Globus pallidus (tissue), 1 donor: ENCODE measurements at regions not wholly inside any gene's neighbourhood (a gene's known extent, or its start where the extent isn't known, plus 50 kb on each side); places are given as distances from the start of the nearest gene placed in this dataset.

Experiments
- DNase-seq: peaks from one replicate; pipeline ENCODE4 v3.0.0-alpha.2; 2015; ENCODE audit warnings: low spot score

DNA sequence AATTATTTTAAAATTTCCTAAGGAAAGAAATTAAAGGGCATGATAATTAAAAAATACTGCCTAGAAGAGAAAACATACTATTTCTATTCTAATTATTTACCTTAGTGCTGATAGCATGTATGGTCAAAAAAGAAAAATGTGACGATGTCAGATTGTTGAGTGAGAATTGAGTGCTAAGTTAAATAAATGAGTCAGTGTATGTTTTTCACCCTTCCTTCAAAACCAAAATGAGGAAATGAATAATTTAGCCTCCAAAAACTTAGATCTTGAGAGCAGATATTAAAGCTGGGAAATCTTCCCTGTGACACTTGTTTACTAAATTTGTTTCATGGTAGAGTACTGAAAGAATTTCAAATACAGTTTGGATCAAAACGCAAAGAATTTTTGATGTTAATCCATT, 58.6 kb upstream of the NYAP2 start:
- no peak for DNase-seq

DNA sequence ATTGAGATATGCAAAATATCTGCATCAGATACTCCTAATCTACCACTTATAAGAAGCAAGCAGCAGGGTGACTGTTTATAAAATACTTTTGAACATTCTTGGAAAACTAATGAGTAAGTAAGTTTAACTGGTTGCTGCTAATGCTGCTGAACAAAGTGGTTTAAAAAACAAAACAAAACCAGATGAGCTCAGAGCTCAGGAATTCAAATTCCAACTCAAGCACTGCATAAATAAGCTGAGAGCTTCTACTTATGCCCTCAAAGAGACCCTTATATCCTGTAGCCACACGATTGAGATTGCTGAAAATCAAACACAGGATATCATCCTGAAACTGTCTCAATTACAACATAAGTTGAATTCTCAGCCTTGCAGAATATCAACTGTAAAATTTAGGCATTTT, 62.3 kb upstream of the NYAP2 start:
- DNase-seq, result no peak

DNA sequence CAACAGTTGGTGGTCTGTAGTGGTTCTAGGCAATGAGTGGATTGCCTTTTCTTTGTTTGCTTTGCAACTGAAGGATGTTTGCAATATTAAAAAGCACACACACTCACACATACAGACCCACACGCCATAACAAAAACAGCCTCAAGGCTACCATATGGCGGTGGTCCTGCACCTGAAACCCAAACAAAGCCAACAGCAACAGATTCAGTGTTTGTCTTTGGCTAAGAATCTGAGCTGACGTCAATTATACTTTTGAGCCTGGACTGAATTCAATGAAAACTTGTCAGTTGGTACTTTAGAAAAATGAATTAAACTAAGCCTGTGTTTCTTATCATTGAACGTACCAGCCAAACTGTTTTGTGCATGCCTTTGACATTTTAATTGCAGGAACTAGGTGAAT, 65.0 kb upstream of the NYAP2 start:
- DNase-seq, result no peak

DNA sequence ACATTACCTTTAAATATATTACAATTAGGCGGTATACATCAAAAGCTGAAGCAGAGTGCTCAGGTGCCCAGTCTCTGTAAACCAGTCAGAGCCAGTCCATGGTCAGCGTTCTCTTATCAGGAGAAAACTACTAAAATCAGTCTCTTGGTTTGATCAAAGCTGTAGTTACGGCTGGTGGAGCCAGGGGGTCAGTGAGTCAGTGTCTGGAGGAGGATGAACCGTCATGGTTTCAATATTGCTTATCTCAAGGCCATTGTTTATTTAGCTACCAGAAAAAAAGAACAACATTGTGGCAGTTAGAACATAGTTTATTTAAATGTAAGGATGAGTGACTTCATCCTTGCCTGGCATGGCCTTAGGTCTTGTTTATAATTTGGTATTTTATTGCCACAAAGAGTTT, 71.3 kb upstream of the NYAP2 start:
- no peak for DNase-seq

DNA sequence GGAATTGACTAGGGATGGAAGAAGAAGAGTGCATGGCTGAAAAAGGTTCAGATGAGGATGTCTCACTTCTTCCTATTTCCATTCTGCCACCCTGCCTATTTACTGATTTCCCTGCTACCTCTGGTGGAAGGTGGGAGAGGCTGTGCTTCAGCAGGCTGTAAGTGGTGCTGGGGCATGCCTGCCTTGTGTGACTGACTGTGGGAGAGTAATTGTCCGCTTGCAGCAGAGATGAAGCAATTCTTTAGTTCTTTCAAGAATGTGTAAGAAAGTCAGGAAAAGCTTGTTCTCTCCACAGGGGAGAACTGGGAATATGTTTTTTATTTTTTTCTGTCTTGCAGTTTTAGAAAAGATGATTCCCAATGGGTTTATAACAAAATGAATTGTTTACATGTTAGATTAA, 72.5 kb upstream of the NYAP2 start:
- DNase-seq, result no peak

DNA sequence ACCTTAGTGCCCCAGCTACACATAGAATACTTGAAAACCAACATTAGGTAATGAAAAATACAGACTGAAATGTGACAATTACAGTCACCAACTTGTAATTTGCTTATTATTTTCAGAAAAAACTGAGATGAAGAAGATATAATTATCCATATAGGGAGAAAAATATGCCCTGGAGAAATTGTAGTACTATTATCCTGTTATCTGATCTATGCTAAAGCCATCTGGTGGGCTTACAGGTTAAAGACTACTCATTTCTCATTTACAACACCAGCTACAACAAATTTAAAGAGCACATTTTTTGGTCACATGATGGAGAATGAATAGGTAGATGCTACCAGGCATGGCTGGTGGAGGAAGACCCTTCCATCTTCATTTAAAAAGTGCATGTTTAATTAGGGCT, 79.6 kb upstream of the NYAP2 start:
- no peak for DNase-seq

DNA sequence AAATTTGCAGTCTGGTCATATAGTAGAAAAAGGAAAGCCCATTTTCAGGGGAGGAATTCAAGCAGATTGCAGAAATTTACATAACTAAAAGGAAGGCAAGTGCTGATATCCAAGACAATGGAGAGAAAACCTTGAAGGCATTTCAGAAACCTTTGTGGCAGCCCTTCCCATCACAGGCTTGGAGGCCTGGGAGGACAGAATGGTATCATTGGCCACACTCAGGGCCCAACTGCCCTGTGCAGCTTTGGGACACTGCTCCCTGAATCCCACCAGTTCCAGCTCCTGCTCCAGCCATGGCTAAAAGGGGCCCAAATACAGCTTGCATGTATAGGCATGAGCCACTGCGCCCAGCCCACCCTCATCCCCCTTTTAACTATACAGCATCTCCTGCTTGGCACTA, 81.1 kb upstream of the NYAP2 start:
- DNase-seq, result no peak

DNA sequence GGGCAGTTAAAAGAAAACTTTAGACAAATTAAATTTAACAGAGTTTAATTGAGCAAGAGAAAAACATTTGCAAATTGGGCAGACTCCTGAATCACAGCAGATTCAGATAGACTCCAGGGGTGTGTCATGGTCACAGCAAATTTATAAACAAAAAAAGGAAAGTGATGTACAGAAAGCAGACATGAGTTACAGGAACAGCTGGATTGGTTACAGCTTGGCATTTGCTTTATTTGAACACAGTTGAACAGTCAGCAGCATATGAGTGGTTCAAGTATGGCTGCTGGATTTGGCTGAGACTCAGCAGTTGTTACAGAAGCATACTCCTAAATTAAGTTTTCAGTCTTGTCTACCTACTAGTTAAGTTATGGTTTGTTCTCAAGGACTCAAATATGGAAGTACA, 82.3 kb upstream of the NYAP2 start:
- no peak for DNase-seq

DNA sequence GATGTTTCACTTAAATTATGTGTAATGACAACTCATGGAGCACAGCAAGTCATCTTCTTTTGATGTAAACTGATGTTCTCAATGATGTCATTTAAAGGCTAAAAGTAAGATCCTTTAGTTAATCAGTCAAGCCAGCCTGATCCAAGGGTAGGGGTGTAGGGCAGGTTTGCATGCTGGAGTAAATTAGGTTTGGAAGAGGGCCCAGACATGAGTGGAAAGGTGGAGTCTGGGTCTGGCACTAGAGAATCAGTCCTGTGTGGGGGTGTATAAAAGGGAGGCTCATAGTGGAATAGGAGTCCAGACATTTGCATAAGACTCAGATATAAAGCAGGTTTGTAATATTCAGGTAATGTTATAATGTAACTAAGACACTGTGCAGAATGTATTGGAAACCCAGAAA, 88.8 kb upstream of the NYAP2 start:
- DNase-seq, result no peak

DNA sequence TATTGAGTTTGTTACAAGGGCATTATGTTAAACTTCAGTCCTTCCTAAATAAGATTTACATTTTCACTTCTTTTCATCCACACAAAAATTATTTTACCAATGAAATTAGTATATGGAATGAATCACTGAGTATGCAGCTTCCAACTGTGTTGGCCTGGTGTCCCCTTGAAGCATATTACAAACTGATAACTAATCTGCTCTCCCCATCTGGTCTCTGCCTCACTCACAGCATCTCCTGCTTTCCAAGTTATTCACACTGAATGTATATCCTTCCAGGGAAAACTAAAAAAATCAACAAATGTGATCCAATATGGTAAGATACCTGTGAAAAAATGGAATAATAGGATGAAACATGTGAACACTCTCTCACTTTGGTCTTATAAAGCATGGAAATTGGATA, 90.0 kb upstream of the NYAP2 start:
- no peak for DNase-seq

DNA sequence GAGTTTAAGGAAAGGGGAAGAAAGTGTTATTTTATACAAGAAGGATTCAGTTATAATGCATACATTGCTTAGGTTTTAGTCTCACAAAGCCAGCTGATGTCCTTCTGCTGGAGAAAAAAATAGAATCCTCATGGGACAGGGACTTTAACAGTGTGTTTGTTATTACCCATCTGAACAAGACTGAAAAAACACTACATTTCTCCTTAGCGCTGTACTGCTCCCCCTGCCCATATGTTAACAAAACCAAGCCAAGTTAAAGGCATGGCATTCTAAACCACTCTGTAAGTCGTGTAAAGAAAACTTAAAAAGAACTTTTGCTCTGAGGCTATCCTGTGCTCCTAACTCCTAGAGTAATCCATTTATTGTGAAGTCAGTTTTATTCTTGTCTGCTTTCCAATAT, 102.6 kb upstream of the NYAP2 start:
- DNase-seq, result no peak

DNA sequence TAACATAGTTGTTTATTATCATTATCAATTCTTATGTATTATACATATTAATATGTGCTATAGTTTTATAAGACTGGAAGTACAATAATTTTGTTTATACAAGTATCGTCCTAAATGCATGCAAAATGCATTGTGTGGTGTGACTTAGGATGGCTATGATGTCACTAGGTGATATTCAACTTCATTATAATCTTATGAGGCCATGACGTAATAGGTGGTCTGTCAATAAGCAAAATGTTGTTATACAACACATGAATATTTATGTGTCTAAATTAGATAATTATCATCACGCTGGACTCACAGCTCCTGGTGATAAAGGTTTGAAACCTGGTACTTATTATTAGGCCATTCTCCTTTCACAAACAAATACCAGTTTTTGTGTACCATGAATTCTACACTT, 104.4 kb upstream of the NYAP2 start:
- DNase-seq, result no peak

DNA sequence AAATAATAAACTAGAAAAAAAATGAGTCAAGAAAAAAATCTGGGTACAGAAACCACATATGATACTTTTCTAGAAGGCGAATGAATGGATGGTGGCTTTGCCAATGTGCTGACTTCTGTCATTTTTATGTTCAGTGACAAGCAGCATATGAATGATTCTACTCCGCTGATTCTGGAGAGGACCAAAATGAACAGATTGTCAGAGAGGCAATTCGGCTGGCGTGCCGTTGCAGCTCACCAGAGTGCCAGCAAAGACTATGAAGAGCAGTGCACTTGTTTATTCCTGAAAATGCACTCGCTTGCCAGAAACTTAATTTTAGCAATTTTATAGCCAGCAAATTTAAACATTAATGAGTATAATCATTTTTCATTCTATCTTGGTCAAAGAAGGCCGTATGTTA, 105.9 kb upstream of the NYAP2 start:
- DNase-seq, result no peak

DNA sequence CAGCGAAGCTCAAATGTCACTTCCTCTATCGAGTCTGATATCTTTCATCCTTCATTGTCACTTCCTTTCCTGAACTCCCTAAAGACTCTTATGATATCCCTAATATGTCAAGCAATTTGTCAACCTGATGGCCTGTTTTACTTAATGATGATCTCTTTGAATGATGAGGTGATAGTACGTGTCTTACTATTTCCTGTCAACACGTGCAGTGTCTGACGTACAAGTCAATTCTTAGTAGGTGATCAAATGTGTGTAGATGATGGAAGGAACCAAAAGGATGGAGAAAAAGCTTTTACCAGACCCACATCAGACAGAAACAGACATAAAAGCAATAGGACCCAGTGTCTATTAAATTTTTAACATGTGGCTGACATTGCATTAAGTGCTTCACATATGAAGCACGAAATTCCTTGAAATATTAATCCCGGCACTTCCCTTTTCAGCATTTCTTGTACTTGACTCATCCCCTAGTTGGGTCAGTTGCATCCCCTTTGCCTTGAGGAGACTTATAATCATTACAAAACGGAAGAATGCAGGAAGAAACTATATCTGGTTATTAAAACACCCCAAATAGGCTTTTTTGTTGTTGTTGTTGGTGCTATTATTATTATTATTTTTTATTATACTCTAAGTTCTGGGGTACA, 108.6 kb upstream of the NYAP2 start:
- DNase-seq, result no peak

DNA sequence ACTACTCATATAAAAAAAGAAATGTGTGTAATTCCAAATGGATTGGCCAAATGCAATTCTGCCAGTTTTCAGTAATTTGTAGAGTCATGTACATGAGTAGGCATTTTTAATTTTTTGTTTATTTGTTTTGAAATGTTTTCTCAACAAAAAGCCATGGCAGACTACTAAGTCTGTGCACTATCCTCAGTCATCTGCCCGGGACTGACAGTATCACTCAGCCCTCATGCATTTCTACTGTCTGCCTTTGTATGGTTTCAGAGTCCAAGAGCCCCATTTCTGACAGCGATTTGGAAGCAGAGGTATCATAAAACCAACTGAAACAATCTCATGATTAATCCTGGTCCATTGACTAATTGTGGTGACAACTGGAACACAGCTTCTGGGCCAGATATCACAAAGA, 109.9 kb upstream of the NYAP2 start:
- DNase-seq, result no peak

DNA sequence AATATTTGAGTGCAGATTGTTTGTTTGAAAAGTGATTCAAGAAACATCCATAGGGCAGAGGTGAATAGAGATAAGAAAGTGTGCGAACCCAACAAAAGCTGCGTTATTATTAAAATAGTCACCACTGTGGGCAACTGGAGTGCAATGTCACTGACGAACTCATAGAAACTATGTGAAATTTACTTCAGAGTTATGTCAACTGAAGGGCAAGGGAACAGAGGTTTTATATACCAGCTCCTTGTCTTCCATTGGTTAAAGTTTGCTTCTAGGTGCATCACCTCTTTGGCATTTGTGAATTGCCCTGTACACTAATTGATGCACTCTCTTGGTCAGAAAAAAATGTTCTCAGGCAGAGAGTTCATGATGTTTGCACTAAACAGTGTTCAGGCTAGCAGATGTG, 110.5 kb upstream of the NYAP2 start:
- DNase-seq, result no peak

DNA sequence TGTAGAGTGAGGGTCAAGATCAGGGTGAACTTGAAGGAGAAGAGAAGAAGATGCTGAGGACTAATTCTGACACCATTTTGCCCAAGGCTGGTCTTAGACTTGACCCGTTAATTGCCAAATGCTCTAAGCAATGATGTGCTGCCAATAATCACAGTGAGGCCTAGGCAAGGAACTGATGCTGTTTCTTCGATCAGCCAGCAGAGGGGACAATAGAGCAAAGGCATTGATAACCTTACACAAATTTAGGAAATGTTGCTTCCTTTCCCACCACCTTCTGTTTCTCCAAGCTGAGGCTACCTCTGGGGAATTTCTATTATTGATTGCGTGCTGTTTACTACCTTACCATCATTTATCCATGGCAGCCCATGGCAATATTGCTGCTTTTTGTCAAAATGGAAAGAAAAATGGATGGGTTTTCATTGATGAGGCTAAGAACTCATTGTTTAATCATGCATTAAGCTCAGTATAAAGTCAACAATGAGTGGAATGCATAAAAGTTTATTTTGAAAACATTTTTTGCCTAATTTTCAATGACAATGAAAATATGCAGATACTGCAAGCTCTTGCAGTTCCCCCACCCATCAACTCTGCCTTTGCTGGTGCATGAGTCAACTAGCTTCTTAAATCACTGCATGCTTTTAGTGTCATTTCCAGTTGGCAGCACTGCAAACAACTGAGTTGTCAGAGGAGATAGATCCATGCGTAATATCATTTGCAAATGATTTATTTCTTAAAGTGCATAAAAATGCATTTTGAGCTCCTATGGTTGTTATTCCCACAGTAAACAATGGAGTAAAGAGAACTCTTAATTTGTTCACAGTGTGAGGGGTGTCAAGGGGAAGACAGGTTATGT, 116.4 kb upstream of the NYAP2 start:
- peak; percentile 7 for DNase-seq

DNA sequence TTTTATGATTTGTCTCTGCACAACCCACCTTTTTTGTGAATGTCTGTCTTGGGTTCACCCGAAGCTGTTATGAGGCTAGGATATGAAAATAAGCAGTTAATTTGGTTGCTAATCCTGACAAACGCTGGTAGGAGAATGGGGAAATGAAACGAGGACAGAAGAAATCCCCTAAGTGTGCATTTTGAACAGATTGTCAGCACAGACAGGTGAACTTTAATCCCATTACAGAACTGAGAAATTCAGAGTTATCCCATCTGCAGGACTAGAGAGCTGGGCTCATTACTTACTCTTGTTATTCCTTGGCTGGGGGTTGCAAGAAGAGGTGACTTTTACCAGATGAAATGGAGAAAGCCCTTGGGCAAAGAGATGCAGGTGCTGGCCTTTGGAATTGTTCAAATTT, 123.3 kb upstream of the NYAP2 start:
- DNase-seq, result no peak

DNA sequence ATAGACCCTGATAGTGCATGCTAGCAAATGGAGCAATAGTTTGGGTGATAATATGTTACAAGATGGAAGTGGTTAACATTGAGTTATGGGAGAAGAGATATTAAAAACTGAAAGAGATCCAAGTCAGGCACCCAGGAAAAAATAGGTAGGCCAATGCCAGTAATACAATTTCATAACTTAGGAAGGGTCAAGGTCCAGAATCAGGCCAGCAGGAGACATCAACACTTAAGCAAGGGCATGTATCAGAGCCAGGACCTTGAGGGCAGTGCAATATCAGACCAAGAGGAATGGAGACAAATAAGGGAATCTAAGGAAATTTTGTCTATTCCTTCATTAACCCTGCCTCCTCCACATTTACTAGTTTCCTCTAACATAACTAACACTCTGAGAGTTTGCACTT, 124.1 kb upstream of the NYAP2 start:
- DNase-seq, result no peak

DNA sequence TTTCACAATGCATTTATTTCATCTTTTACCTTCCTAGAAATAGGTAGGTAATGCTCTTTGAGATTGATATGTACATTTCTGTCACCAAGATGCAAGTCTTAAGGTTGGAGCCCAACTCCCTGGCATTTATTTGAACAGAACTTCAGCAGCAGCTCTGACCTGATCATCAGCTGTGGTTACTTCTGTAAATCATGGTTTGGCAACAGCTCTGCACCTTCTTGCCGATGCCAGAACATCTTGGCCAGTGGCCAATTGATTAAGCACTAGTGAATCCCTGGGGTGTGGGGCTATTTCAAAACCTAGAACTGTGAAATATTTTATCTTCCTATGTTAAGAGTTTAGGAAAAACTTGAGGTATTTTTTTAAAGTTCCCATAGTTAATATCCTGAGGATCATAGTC, 124.8 kb upstream of the NYAP2 start:
- DNase-seq, result no peak

DNA sequence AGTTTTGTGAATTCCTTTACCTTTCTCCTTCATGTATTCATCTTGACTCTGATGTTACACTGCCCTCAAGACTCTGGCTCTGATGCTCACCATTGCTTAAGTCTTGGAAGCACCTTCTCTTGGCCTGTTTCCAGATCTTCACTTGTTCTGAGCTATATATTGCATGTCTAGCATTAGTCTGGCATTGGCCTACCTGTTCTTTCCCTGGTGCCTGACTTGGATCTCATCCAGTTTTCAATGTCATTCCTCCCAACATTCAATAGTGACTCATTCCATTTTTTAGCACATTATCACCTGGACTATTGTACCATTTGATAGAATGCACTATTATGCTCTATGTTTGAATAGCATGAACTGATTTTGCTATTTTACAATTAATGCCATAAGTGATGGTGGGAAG, 127.3 kb upstream of the NYAP2 start:
- no peak for DNase-seq

DNA sequence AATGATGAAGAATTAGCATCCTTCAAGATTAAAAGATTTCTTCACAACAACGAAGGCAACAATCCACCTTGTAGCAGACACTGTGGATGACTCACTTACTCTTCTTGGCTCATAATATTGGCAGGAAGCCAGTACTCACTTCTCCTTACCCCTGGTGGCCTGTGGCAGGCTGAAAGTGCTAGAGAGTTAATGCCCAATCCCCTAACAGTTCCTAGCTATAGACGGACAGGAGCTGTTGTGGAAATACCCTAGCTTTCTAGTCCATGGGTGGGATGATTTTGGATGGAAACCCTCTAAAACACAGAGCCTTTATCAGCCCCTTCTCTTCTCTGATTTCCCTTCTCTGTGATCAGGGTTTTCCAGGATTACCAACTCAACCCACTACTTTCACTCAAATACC, 128.6 kb upstream of the NYAP2 start:
- DNase-seq, result peak; percentile 25

DNA sequence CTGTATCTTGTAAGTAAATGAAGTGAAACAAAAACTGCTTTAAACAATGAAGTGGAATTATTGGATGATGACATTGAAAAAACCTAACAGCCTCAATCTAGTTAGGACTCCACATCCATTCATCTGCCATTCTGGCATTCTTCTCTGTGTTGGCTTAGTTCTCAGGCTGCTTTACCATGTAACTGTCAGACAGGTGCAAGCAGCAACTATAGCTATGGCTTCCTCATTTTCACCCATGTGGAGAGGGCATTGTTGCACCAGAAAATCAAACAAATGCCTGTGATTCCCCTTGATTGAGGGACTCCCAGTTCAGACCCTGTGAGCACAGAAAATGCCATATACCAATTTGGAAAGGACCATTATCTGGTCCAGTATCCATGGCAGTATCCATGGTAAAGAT, 129.5 kb upstream of the NYAP2 start:
- no peak for DNase-seq

DNA sequence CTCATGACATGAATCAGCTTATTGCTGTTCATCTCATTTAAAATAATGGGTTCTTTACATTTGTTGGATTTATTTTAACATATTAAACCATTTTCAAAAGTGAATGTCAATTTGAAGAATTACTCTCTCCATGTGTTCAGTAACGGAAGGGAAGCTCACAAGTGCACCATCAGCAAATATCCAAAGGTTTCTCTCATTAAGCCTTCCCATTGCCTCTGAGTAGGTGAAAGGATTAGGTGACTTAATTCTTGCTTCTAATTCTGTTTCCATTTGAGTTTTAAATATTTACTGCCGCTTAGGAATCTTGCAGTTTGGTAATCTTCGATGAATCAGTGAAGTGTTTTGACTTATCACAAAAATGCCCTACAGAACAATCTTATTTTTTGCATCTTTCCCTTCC, 145.1 kb upstream of the NYAP2 start:
- no peak for DNase-seq
